ENCODE measurements at regions not wholly inside any gene's neighbourhood (a gene's known extent, or its start where the extent isn't known, plus 50 kb on each side); places are given as distances from the start of the nearest gene placed in this dataset.

DNA sequence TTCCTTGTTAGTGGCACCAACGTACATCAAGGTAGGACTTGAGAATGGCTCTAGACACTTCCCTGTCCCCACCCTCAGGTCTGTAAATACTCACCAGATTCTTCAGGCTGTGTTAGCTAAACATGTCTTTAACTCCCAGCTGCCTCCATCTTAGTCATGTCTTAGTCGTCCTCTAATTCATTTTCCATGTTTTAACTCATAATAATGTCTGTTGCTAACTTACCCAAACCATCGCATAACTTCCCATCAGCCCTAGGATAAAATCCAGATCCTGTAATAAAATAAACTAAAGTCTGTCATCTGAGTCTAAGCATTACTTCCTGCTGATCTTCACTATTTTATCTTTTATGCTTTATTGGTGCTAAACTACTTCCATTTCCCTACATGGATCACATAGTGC is 600.0 kb upstream of the CELF2 start:
- DNase-seq: no peak
- Mint-ChIP-seq H3K4me3 (peak overlapping the region; percentile 16), H3K4me1 (peaks cover 17% of the 10 kb centered on the region), H3K36me3 (ENCODE audit: low read depth) (no peaks in the 10 kb centered on the region), H3K27ac (no peak overlapping the region), H3K9me3 (peaks cover 3% of the 10 kb centered on the region), H3K27me3 (no peaks in the 10 kb centered on the region)
- intact Hi-C loops (cut with micrococcal nuclease): no loop called here

DNA sequence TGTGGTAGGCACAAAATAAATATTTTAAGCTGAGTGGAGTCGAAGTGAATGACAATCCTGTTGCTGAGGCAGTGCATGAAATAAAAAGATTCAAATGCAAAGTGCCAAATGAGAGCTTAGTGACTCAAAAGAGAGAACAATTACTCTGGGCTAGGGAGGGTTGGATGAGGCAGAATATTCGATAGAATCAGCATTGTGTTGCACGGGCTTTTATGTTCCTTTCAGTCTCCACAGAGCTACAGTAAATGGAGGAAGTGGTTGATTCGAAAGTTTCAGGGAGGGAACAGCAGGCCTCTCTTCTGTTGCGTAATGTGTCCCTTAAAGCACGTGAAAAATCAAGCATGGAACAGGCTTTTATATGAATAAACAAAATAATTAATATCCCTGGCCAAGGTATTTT is 599.3 kb upstream of the CELF2 start:
- H3K9me3 Mint-ChIP-seq: peaks cover 3% of the 10 kb centered on the region
- intact Hi-C loops (cut with micrococcal nuclease): no loop called here

DNA sequence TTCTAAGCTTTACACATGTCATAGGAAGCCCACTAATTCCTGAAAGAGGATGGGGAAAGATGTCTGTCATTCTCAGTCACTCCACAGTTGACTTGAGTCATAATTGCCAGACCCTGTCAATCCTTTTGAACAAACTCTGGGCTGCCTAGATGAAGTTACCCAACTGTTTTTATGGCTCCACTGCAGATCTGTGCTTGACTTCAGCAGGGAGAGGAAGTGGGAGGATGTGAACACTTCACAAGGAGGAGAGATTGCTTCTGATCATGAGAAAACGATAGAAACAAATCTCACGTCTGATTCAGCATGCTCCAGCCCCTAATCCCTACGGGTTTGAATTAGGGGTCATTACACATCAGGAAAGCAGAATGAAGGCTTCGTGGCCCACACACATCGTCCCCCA is 596.6 kb upstream of the CELF2 start:
- peaks cover 3% of the 10 kb centered on the region for H3K9me3 Mint-ChIP-seq
- no peak overlapping the region for H3K27ac Mint-ChIP-seq
- H3K36me3 Mint-ChIP-seq (ENCODE audit: low read depth): no peaks in the 10 kb centered on the region
- no peak overlapping the region for H3K4me3 Mint-ChIP-seq
- no peak for DNase-seq
- peaks cover 17% of the 10 kb centered on the region for H3K4me1 Mint-ChIP-seq
- no peaks in the 10 kb centered on the region for H3K27me3 Mint-ChIP-seq
- intact Hi-C loops (cut with micrococcal nuclease): no loop called here

More for the DNA sequence above, 599.3 kb upstream of the CELF2 start:
- Mint-ChIP-seq H3K27ac (no peak overlapping the region), H3K4me1 (peaks cover 17% of the 10 kb centered on the region), H3K36me3 (ENCODE audit: low read depth) (no peaks in the 10 kb centered on the region), H3K27me3 (no peaks in the 10 kb centered on the region), H3K4me3 (peak overlapping the region; percentile 16)
- peak; percentile 76 for DNase-seq

DNA sequence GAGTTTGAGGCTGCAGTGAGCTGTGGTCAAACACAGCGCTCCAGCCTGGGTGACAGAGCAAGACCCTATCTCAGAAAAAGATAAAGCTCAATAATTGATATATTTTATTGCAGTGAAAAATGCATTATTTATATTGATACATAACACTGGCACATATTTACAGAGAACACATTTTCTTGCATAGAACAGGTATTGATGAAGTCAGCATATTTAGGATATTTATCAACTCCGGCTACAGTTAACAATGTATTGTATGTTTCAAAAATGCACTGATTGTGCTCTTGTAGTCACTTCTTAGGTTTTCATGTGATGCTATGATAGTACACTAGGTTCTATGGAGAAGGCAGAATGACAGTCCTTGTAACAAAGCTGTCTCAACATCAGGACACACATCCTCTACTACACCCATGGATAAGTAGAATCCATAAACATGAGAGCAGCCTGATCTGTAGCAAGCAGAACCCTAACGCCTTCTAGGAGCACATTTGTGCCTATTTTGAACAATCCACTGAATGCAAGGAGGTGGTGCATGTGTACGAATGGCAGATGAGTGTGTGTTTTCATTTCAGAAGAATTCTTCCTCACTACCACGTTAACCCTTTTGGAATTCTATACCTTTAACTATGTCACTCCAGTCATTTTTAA is 586.1 kb upstream of the CELF2 start:
- Mint-ChIP-seq H3K4me1 (no peaks in the 10 kb centered on the region), H3K36me3 (ENCODE audit: low read depth) (no peaks in the 10 kb centered on the region), H3K4me3 (no peak overlapping the region), H3K27me3 (peaks cover 5% of the 10 kb centered on the region), H3K27ac (no peak overlapping the region), H3K9me3 (no peaks in the 10 kb centered on the region)
- DNase-seq: no peak
- intact Hi-C loops (cut with micrococcal nuclease): no loop called here

DNA sequence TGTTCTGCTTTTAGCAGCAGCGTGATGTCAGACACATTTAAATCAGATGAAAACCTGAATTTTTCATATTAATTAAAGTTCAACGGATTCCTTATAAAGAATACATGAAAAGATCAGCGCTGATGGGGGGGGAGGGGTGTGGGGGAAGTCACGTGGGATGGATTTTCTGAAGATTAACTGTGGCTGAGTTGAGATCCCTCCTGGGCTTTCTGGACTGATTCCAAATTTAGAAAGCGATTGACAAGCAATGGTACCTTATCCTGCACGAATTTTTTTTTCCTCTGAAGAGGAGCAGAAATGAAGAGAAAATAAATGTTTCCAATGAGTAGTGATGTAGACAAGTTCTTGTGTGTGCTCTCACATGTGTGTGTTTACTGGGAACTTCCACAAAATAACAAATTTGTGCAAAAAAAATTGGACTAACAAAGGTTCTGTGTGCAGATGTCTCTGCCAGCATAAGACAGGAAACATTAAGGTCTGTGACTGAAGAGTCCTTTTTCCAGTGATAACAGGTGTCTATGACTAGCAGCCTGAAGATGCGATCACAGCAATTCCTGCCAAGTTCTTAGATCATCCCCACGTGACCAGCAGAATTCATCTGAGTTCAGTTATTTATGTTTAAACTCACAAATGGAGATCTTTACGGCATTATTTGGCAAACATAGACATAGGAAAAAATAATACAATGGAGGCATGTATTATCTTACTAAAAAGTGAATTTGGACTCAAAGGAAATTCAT is 585.2 kb upstream of the CELF2 start:
- Mint-ChIP-seq H3K4me1 (no peaks in the 10 kb centered on the region), H3K27ac (no peak overlapping the region), H3K4me3 (no peak overlapping the region), H3K36me3 (ENCODE audit: low read depth) (no peaks in the 10 kb centered on the region), H3K27me3 (peaks cover 3% of the 10 kb centered on the region), H3K9me3 (no peaks in the 10 kb centered on the region)
- intact Hi-C loops (cut with micrococcal nuclease): no loop called here
- no peak for DNase-seq

DNA sequence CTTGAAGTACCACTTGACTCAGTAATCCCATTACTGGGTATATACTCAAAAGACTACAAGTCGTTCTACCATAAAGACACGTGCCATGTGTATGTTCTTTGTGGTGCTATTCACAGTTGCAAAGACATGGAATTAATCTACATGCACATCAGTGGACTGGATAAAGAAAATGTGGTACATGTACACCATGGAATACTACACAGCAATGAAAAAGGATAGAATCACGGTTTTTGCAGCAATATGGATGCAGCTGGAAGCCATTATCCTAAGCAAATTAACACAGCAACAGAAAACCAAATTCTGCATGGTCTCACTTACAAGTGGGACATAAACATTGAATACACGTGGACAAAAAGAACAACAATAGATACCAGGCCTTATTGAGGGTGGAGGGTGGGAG is 583.4 kb upstream of the CELF2 start:
- Mint-ChIP-seq H3K27ac (no peak overlapping the region), H3K9me3 (no peaks in the 10 kb centered on the region), H3K36me3 (ENCODE audit: low read depth) (no peaks in the 10 kb centered on the region), H3K4me3 (no peak overlapping the region), H3K27me3 (no peaks in the 10 kb centered on the region), H3K4me1 (no peaks in the 10 kb centered on the region)
- intact Hi-C loops (cut with micrococcal nuclease): no loop called here
- no peak for DNase-seq

DNA sequence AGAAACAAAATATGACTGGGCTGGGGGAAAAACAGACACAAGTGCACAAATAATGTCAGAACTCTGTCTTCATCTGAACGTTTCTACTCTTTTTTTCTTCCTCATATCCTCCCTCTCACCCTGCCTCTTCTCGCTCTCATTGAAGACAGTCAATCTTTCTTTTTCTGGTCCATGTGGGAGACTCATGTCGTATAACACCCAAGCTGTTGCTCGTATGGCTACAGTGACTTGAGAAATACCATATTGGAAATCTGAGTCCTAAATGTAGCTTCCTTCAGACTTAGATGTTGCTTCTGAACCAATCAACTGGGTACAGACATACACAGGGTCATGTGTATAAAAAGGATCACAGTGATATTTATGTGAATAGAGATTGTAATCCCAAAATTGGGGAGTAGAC is 579.8 kb upstream of the CELF2 start:
- intact Hi-C loops (cut with micrococcal nuclease): no loop called here
- no peak overlapping the region for H3K4me3 Mint-ChIP-seq
- no peaks in the 10 kb centered on the region for H3K4me1 Mint-ChIP-seq
- no peak for DNase-seq
- H3K27ac Mint-ChIP-seq: no peak overlapping the region
- no peaks in the 10 kb centered on the region for H3K36me3 Mint-ChIP-seq (ENCODE audit: low read depth)
- H3K27me3 Mint-ChIP-seq: peaks cover 4% of the 10 kb centered on the region
- H3K9me3 Mint-ChIP-seq: no peaks in the 10 kb centered on the region

DNA sequence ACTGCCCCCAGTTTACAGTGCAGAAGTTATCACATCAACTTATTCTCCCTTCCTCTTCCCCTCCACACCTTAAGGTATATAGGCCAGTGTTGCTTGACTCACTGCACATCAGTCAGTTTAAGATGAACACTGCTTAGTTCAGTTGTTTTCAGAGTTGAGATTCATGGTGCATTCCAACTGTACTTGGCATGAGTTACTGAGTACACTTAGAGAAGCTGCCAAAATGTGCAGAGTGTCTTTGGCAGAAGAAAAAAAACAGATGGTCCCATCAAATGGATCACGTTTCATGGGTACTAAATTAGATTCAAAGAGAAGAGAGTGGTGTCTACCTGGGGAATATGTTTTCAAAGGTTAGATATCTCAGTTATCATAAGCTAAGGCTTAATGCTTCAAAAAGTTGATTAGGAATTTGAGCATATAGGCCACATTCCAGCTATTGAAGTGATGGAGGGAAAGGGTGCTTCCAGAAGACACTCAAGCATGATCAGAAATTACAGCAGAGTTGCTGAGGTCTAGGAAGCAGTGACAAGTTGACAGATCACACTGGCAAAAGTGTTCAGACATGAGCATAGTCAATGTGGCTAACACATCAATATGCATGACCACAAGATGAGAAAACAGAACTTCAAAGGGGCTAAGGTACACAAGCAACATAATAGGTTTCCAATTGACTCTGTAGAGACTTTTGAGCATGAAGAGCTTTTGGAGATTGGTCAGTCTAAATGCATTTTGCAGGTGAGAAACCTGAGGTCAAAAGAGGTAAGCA is 579.2 kb upstream of the CELF2 start:
- Mint-ChIP-seq H3K27ac (no peak overlapping the region), H3K4me1 (no peaks in the 10 kb centered on the region), H3K27me3 (peaks cover 4% of the 10 kb centered on the region), H3K36me3 (ENCODE audit: low read depth) (no peaks in the 10 kb centered on the region), H3K9me3 (no peaks in the 10 kb centered on the region), H3K4me3 (no peak overlapping the region)
- no peak for DNase-seq
- intact Hi-C loops (cut with micrococcal nuclease): no loop called here

DNA sequence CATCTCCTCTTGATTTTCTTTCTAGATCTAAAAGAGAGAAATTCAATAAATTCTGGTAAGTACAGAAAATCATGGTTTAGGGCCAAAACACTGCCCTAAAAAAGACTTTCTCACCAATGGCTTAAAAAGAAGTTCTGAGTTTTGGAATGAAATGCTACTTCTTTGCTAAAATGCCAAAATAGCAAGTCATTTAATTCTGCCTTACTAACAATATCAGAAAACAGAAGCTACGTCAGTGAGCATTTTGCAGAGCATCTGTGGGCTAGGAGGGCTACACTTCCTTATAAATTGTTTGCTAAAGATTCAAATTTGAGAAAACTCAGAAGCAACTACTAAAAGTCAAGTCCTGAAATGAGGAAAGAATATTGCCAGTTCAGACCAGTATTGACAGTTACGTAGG is 560.8 kb upstream of the CELF2 start:
- intact Hi-C loops (cut with micrococcal nuclease): no loop called here
- H3K27ac Mint-ChIP-seq: no peak overlapping the region

DNA sequence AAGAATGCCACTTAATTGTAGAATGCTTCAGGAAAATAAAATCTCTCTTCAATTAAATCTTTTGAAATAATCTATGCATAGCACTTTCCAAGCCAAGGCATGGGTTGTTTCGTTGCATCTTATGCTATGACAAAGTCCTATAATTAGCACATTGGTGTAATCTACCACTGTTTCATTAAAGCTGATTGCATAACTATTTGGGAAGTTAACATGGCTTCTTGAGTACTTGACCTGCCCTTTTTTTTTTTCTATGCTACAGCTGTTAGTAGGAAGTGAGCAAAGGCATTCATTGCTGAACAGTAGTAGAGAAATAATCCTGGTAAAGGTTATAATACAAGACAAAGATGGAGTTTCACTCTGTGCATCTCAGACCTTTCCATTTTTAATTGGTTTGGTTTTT is 557.2 kb upstream of the CELF2 start:
- intact Hi-C loops (cut with micrococcal nuclease): no loop called here
- Mint-ChIP-seq H3K27ac (no peak overlapping the region), H3K4me3 (no peak overlapping the region), H3K36me3 (ENCODE audit: low read depth) (no peaks in the 10 kb centered on the region), H3K9me3 (no peaks in the 10 kb centered on the region), H3K27me3 (no peaks in the 10 kb centered on the region), H3K4me1 (no peaks in the 10 kb centered on the region)
- no peak for DNase-seq

More for the DNA sequence above, 560.8 kb upstream of the CELF2 start:
- Mint-ChIP-seq H3K36me3 (ENCODE audit: low read depth) (no peaks in the 10 kb centered on the region), H3K9me3 (no peaks in the 10 kb centered on the region), H3K4me3 (no peak overlapping the region), H3K27me3 (no peaks in the 10 kb centered on the region), H3K4me1 (no peaks in the 10 kb centered on the region)
- DNase-seq: no peak

DNA sequence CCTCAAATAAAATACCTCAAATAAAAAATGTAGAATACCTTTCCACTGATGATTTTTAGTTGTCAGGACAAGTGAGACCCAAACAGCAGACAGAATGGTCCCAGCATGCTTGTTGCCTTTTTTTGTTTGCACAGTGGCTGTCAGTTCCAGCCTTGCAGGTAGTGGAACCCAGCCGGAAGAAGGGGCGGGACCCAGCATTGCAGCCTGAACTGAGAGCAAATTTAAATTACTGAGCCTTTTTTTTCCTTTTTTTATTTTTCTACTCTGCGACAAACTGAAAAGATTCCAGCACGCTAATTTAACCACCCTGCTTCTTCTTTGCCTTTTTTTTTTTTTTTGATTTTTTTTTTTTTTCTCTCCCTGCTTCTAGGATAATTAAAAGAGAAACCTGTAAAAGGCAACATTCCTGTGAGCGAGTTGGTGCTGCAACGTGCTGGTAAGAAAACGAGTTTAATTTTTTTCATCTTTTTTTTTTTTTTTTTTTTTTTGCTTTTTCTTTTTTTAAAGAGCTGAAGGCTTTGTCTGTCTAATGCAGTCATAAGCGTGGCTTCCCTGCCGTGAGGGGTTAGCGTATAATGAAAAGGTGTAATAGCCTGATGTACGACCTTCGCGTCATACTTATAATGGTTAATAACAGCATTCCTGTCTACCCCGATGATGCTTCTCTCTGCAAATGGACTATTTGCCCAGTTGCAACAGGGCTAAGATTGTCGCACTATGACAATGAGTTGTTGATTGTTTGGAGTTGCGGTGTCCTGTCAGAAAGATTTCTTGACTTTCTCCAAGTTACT is 555.3 kb upstream of the CELF2 start:
- Mint-ChIP-seq H3K9me3 (no peaks in the 10 kb centered on the region), H3K27me3 (no peaks in the 10 kb centered on the region), H3K27ac (no peak overlapping the region), H3K4me3 (no peak overlapping the region), H3K4me1 (no peaks in the 10 kb centered on the region), H3K36me3 (ENCODE audit: low read depth) (no peaks in the 10 kb centered on the region)
- no peak for DNase-seq
- intact Hi-C loops (cut with micrococcal nuclease): no loop called here

DNA sequence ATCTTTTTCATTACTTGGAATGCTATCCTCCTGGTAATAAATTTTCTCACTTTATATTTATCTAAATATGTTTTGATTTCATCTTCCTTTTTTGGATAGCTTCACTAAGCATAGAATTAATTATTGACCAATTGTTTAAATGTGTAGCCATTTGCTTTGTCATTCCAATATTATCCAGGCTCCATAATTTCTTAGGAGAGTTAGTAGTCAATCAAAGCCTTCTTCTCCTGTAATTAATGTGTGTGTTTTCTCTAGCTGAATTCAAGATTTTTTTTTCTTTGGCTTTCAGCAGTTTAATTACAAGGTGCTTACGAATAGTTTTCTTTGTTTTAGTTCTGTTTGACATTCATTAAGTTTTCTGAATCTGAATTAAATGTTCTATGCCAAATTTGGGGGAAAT is 545.9 kb upstream of the CELF2 start:
- no peaks in the 10 kb centered on the region for H3K36me3 Mint-ChIP-seq (ENCODE audit: low read depth)
- intact Hi-C loops (cut with micrococcal nuclease): no loop called here
- H3K27me3 Mint-ChIP-seq: peaks cover 2% of the 10 kb centered on the region
- no peaks in the 10 kb centered on the region for H3K9me3 Mint-ChIP-seq
- no peak for DNase-seq
- no peak overlapping the region for H3K4me3 Mint-ChIP-seq
- H3K4me1 Mint-ChIP-seq: no peaks in the 10 kb centered on the region
- no peak overlapping the region for H3K27ac Mint-ChIP-seq

DNA sequence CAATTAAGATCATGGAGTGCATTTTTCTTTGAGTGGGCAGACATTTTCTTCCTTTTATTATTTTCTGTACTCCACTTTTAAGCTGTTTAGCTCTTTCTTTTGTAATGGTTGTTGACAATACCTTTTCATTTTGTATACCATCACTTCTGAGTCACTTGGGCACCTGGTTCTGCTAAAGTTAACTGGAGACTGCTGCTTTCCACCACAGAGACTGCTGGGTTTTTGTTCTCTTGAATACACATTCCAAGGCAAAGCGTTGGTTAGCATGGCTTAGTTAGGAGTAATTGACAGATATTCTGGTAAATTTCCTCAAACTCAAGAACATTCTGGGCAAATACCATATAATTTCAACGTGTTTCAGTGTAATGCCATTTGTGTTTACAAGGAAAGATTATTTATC is 541.9 kb upstream of the CELF2 start:
- no peak for DNase-seq
- no peaks in the 10 kb centered on the region for H3K4me1 Mint-ChIP-seq
- H3K9me3 Mint-ChIP-seq: no peaks in the 10 kb centered on the region
- intact Hi-C loops (cut with micrococcal nuclease): no loop called here
- H3K27ac Mint-ChIP-seq: no peak overlapping the region
- no peaks in the 10 kb centered on the region for H3K27me3 Mint-ChIP-seq
- H3K4me3 Mint-ChIP-seq: no peak overlapping the region
- H3K36me3 Mint-ChIP-seq (ENCODE audit: low read depth): no peaks in the 10 kb centered on the region

DNA sequence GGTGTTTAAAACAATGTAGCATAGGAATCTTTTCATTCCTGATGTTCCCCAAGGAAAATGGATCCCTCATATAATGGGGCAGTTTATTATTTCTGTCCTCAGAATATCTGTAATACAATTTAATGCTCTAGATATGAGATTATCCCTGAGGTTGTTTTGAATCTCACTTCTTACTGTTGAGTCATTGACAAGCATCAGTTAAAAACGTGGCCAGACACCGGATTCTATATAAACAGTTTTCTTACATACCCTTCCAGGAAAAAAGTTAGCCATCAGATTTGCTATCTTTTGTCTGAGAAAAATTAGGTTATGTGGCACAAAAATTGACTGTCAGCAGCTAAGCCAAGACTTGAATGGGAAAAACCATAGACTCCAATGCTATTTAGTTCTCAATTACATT is 539.8 kb upstream of the CELF2 start:
- intact Hi-C loops (cut with micrococcal nuclease): no loop called here
- Mint-ChIP-seq H3K27me3 (peaks cover 4% of the 10 kb centered on the region), H3K4me3 (no peak overlapping the region), H3K27ac (no peak overlapping the region), H3K9me3 (no peaks in the 10 kb centered on the region), H3K4me1 (no peaks in the 10 kb centered on the region), H3K36me3 (ENCODE audit: low read depth) (no peaks in the 10 kb centered on the region)
- no peak for DNase-seq

Measured in activated CD4-positive, alpha-beta T cell treated with anti-CD3 and anti-CD28 coated beads, Interleukin-2, amount 10 ng/mL, durations not matched to agents 24 days and 14 days (primary cell).